Stomach (tissue), 8 donors: ENCODE measurements at regions not wholly inside any gene's neighbourhood (a gene's known extent, or its start where the extent isn't known, plus 50 kb on each side); places are given as distances from the start of the nearest gene placed in this dataset.
"Not testable (repeated sequence)": the region's sequence is repeated elsewhere in the genome, so short reads cannot be mapped to it uniquely, and the experiment has no call there.

Experiments
- DNase-seq, 2 donors: peaks; one replicate each; pipeline versions ENCODE4 v3.0.0 to v3.0.0-alpha.2; 2013 to 2019
- H3K27ac ChIP-seq, 5 donors: fragments of 200-600 bp in 4 of 5; sonication (generic) in 4 of 5; one replicate each; pipeline ENCODE4 v1.5.1; 2013 to 2019; ENCODE audit warnings: mild to moderate bottlenecking in 1 of 5, moderate library complexity in 1 of 5
- H3K27me3 ChIP-seq, 3 donors: fragments of 200-600 bp; sonication (generic); one replicate each; pipeline ENCODE4 v1.5.1; 2017 to 2019; ENCODE audit warnings: mixed run types in 1 of 3
- H3K36me3 ChIP-seq, 4 donors: fragments of 200-600 bp; sonication (generic); 1 replicate in 3 of 4; 2 replicates in 1 of 4; pipeline ENCODE4 v1.5.1; 2016 to 2019
- H3K4me1 ChIP-seq, 4 donors: fragments of 200-600 bp; sonication (generic); one replicate each; pipeline ENCODE4 v1.5.1; 2016 to 2019
- H3K4me3 ChIP-seq, 4 donors: fragments of 200-600 bp; sonication (generic) in 3 of 4; one replicate each; pipeline ENCODE4 v1.5.1; 2016 to 2019; ENCODE audit warnings: mild to moderate bottlenecking in 1 of 4
- H3K9me3 ChIP-seq, 4 donors: fragments of 200-600 bp; sonication (generic); one replicate each; pipeline ENCODE4 v1.5.1; 2016 to 2019
- EP300 ChIP-seq: sonication (generic); formaldehyde crosslinking; IDR thresholded peaks from one replicate; pipeline ENCODE4 v1.6.1; 2017; ENCODE audit warnings: antibody characterized with exemption
- POLR2A ChIP-seq, 4 donors: fragments of 450-650 bp; IDR thresholded peaks; one replicate each; pipeline ENCODE4 v1.6.1; 2016; ENCODE audit warnings: antibody characterized with exemption in 4 of 4, control low read depth in 2 of 4, mild to moderate bottlenecking in 1 of 4, moderate library complexity in 1 of 4
- POLR2AphosphoS5 ChIP-seq, 3 donors: sonication (generic); formaldehyde crosslinking; IDR thresholded peaks; one replicate each; pipeline ENCODE4 v1.6.1; 2016; ENCODE audit warnings: antibody characterized with exemption in 3 of 3
- WGBS, 5 donors: extraction: QIAGEN DNeasy Blood & Tissue Kit in 3 of 5; methylation state at CpG; one replicate each; pipeline versions ENCODE4 v1.1.5 to v1.1.7; 2013 to 2018; 5-methylcytosine and 5-hydroxymethylcytosine counted together
- intact Hi-C: fragments of 100-400 bp; cut with DNase I; formaldehyde crosslinking; loops from one replicate; pipeline ENCODE4 v1.15.1; 2023; ENCODE audit warnings: low total_unique reads
- TF ChIP-seq, protein P1 (sequence below), 7 experiments: fragments of 450-650 bp in 4 of 7; fragments of 200-600 bp in 3 of 7; sonication (generic) in 3 of 7; IDR thresholded peaks; one replicate each; pipeline ENCODE4 v1.5.1; 2016 to 2019; ENCODE audit warnings: antibody characterized with exemption in 7 of 7, control low read depth in 2 of 7, mild to moderate bottlenecking in 1 of 7
- donor health status: healthy with polysubstance abuse.
- donor health status: Bipolar disorder and iron deficiency.
- donor health status: healthy.

GRCh38 chr2:154507186-154507585 lies 191.3 kb upstream of the KCNJ3 start:
- no peaks in the 10 kb centered on the region for H3K4me1 ChIP-seq
- 27 to 46% (median 39%) methylated on average over 2 of the region's 2 CpGs for WGBS, 5 donors
- no peaks in the 10 kb centered on the region for H3K27me3 ChIP-seq
- no peak overlapping the region for H3K27ac ChIP-seq
- H3K4me3 ChIP-seq: no peak overlapping the region
- TF ChIP-seq, protein P1, sequence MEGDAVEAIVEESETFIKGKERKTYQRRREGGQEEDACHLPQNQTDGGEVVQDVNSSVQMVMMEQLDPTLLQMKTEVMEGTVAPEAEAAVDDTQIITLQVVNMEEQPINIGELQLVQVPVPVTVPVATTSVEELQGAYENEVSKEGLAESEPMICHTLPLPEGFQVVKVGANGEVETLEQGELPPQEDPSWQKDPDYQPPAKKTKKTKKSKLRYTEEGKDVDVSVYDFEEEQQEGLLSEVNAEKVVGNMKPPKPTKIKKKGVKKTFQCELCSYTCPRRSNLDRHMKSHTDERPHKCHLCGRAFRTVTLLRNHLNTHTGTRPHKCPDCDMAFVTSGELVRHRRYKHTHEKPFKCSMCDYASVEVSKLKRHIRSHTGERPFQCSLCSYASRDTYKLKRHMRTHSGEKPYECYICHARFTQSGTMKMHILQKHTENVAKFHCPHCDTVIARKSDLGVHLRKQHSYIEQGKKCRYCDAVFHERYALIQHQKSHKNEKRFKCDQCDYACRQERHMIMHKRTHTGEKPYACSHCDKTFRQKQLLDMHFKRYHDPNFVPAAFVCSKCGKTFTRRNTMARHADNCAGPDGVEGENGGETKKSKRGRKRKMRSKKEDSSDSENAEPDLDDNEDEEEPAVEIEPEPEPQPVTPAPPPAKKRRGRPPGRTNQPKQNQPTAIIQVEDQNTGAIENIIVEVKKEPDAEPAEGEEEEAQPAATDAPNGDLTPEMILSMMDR (IDR thresholded peaks at IDR 0.05): no peak
- TF ChIP-seq POLR2AphosphoS5 (IDR thresholded peaks at IDR 0.05): no peak
- TF ChIP-seq EP300: no peak
- TF ChIP-seq POLR2A (IDR thresholded peaks at IDR 0.05): no peak
- intact Hi-C loops: no loop called here
- no peaks in the 10 kb centered on the region for H3K9me3 ChIP-seq
- no peaks in the 10 kb centered on the region for H3K36me3 ChIP-seq
- no peak for DNase-seq

DNA sequence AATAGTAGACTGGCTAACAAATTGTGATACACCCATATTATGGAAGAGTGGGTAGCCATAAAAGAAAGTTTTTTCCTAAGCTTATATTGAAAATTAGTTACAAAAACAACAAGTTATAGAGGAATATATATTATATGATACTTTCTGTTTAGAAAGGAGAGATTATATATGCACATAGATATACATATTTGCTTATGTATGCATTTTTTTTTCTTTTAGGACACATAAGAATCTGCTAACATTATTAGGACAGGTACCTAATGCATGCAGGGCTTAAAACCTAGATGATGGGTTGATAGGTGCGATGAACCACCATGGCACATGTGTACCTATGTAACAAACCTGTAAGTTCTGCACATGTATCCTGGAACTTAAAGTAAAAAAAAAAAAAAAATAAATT lies 179.6 kb upstream of the KCNJ3 start:
- Histone ChIP-seq H3K4me3 (no peak overlapping the region), H3K36me3 (no peaks in the 10 kb centered on the region), H3K27me3 (no peaks in the 10 kb centered on the region), H3K9me3 (no peaks in the 10 kb centered on the region), H3K27ac (no peak overlapping the region), H3K4me1 (no peaks in the 10 kb centered on the region)
- 86 to 97% (median 92%) methylated on average over 1 of the region's 1 CpG for WGBS, 5 donors
- no peak for DNase-seq
- intact Hi-C loops: no loop called here
- TF ChIP-seq POLR2AphosphoS5 (IDR thresholded peaks at IDR 0.05) (no peak), POLR2A (IDR thresholded peaks at IDR 0.05) (no peak), EP300 (no peak)
- TF ChIP-seq, protein P1 (IDR thresholded peaks at IDR 0.05): no peak

- H3K27ac ChIP-seq, H3K4me1 ChIP-seq, H3K36me3 ChIP-seq, H3K9me3 ChIP-seq, intact Hi-C loops, H3K27me3 ChIP-seq, H3K4me3 ChIP-seq, DNase-seq: not testable (repeated sequence)
- 82 to 90% (median 87%) methylated on average over 4 of the region's 4 CpGs for whole genome bisulfite sequencing, 5 donors
These were observed 177.5 kb upstream of the KCNJ3 start for GRCh38 chr2:154520951-154521350.

- Histone ChIP-seq H3K27me3 (no peaks in the 10 kb centered on the region), H3K4me1 (no peaks in the 10 kb centered on the region), H3K36me3 (no peaks in the 10 kb centered on the region), H3K9me3 (no peaks in the 10 kb centered on the region), H3K27ac (no peak overlapping the region), H3K4me3 (no peak overlapping the region)
- DNase-seq: no peak
- TF ChIP-seq POLR2A (IDR thresholded peaks at IDR 0.05): no peak
- TF ChIP-seq, protein P1 (IDR thresholded peaks at IDR 0.05): no peak
- no peak for TF ChIP-seq POLR2AphosphoS5 (IDR thresholded peaks at IDR 0.05)
- TF ChIP-seq EP300: no peak
- intact Hi-C loops: no loop called here
- WGBS, 5 donors: 84 to 94% (median 88%) methylated on average over 2 of the region's 2 CpGs
These were observed 172.3 kb upstream of the KCNJ3 start for GRCh38 chr2:154526234-154526633.

- H3K27ac ChIP-seq: no peak overlapping the region
- no peak overlapping the region for H3K4me3 ChIP-seq
- H3K9me3 ChIP-seq: no peaks in the 10 kb centered on the region
- TF ChIP-seq POLR2AphosphoS5 (IDR thresholded peaks at IDR 0.05) (no peak), EP300 (no peak), POLR2A (IDR thresholded peaks at IDR 0.05) (no peak)
- TF ChIP-seq, protein P1 (IDR thresholded peaks at IDR 0.05): no peak
- H3K27me3 ChIP-seq: no peaks in the 10 kb centered on the region
- 79 to 85% (median 82%) methylated on average over 4 to 5 of the region's 5 CpGs for WGBS, 5 donors
- H3K36me3 ChIP-seq: no peaks in the 10 kb centered on the region
- H3K4me1 ChIP-seq: no peaks in the 10 kb centered on the region
- no peak for DNase-seq
- intact Hi-C loops: no loop called here
These were observed 170.5 kb upstream of the KCNJ3 start for GRCh38 chr2:154527962-154528361.
